Neural progenitor cell (in vitro differentiated cells): ENCODE measurements at regions not wholly inside any gene's neighbourhood (a gene's known extent, or its start where the extent isn't known, plus 50 kb on each side); places are given as distances from the start of the nearest gene placed in this dataset.

ENCODE experiments used
- DNase-seq: peaks from one replicate; pipeline ENCODE4 v3.0.0-alpha.2; 2016; ENCODE audit warnings: low spot score
- H2AFZ ChIP-seq: fragments of 200-600 bp; sonication (generic); replicated peaks from 2 replicates; pipeline ENCODE4 v1.6.1; 2016; ENCODE audit warnings: antibody characterized with exemption
- H3F3A ChIP-seq: fragments of 200-600 bp; sonication (generic); 2 replicates; pipeline ENCODE4 v1.6.1; 2016; ENCODE audit warnings: antibody characterized with exemption, low read depth
- H3K27ac ChIP-seq: fragments of 200-600 bp; sonication (generic); 2 replicates; pipeline ENCODE4 v1.5.1; 2016; ENCODE audit warnings: mild to moderate bottlenecking
- H3K27me3 ChIP-seq: fragments of 200-600 bp; sonication (generic); 2 replicates; pipeline ENCODE4 v1.6.1; 2016; ENCODE audit warnings: mild to moderate bottlenecking, moderate library complexity
- H3K36me3 ChIP-seq: fragments of 200-600 bp; sonication (generic); 2 replicates; pipeline ENCODE4 v1.5.1; 2016
- H3K4me1 ChIP-seq: fragments of 200-600 bp; sonication (generic); 2 replicates; pipeline ENCODE4 v1.6.1; 2016; ENCODE audit warnings: mixed run types
- H3K4me2 ChIP-seq: fragments of 200-600 bp; sonication (generic); 2 replicates; pipeline ENCODE4 v1.6.1; 2016
- H3K4me3 ChIP-seq: fragments of 200-600 bp; sonication (generic); 2 replicates; pipeline ENCODE4 v1.5.1; 2016
- H3K79me2 ChIP-seq: fragments of 200-600 bp; sonication (generic); 2 replicates; pipeline ENCODE4 v1.6.1; 2016; ENCODE audit warnings: low read depth
- H3K9ac ChIP-seq: fragments of 200-600 bp; sonication (generic); 2 replicates; pipeline ENCODE4 v1.6.1; 2016
- H3K9me3 ChIP-seq: fragments of 200-600 bp; sonication (generic); 2 replicates; pipeline ENCODE4 v1.5.1; 2016; ENCODE audit warnings: low read depth
- H4K20me1 ChIP-seq: fragments of 200-600 bp; sonication (generic); 2 replicates; pipeline ENCODE4 v1.6.1; 2016; ENCODE audit warnings: low read depth
- H3K27ac Mint-ChIP-seq: 3 replicates; pipeline ENCODE4 v1.8.0; 2021; ENCODE audit warnings: mixed read lengths
- H3K27me3 Mint-ChIP-seq: 2 replicates; pipeline ENCODE4 v1.8.0; 2022; ENCODE audit warnings: low read depth, mild to moderate bottlenecking, inconsistent platforms, moderate library complexity, mixed read lengths; ENCODE audit not compliant: insufficient read depth
- H3K36me3 Mint-ChIP-seq: 3 replicates; pipeline ENCODE4 v1.8.0; 2021; ENCODE audit warnings: mixed read lengths
- H3K4me1 Mint-ChIP-seq: 3 replicates; pipeline ENCODE4 v1.8.0; 2021; ENCODE audit warnings: mixed read lengths
- H3K4me3 Mint-ChIP-seq: 3 replicates; pipeline ENCODE4 v1.8.0; 2021; ENCODE audit warnings: mild to moderate bottlenecking, moderate library complexity, mixed read lengths
- H3K9me3 Mint-ChIP-seq: 3 replicates; pipeline ENCODE4 v1.8.0; 2020; ENCODE audit warnings: mixed read lengths
- EZH2 ChIP-seq: fragments of 200-600 bp; sonication (generic); IDR thresholded peaks from 2 replicates; pipeline ENCODE4 v1.6.1; 2017; ENCODE audit warnings: antibody characterized with exemption, mild to moderate bottlenecking, moderate library complexity
- EZH2phosphoT487 ChIP-seq: fragments of 200-600 bp; sonication (generic); IDR thresholded peaks from 2 replicates; pipeline ENCODE4 v1.6.1; 2017; ENCODE audit warnings: antibody characterized with exemption
- TF ChIP-seq, protein P1 (sequence below): fragments of 200-600 bp; sonication (generic); IDR thresholded peaks from 2 replicates; pipeline ENCODE4 v1.5.1; 2017; ENCODE audit warnings: antibody characterized with exemption, mild to moderate bottlenecking

DNA sequence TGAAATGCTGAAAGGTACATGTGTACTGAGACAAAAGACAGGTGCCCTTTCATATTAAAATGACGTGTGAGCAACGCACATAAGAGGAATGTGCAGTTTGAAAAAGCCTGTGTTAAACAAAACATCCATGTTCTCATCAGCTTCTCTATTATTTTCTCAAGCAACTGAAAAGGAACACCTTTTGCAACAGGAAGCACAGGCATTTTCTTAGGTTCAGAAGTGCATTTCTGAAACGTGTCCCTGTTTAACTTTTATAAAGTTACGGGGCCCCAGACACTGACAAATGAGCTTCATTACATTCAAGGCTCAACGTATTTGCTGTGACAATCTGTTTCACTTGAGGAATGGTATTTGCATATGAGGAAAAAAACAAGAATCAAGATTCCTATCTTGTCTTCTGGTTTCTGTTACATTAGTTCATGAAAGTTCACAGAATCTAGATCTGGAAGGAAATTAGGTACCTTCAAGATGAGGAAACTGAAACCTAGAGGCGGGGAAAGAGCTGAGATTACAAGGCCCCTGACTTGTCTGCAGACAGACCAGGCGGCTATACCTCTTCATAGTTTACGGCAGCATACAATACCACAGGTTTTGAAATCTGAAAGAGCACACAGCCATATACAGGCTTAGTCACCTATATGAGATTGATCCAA, 431.7 kb downstream of the KLF12 start:
- peaks cover 31% of the 10 kb centered on the region for H3K4me1 ChIP-seq
- TF ChIP-seq, protein P1, sequence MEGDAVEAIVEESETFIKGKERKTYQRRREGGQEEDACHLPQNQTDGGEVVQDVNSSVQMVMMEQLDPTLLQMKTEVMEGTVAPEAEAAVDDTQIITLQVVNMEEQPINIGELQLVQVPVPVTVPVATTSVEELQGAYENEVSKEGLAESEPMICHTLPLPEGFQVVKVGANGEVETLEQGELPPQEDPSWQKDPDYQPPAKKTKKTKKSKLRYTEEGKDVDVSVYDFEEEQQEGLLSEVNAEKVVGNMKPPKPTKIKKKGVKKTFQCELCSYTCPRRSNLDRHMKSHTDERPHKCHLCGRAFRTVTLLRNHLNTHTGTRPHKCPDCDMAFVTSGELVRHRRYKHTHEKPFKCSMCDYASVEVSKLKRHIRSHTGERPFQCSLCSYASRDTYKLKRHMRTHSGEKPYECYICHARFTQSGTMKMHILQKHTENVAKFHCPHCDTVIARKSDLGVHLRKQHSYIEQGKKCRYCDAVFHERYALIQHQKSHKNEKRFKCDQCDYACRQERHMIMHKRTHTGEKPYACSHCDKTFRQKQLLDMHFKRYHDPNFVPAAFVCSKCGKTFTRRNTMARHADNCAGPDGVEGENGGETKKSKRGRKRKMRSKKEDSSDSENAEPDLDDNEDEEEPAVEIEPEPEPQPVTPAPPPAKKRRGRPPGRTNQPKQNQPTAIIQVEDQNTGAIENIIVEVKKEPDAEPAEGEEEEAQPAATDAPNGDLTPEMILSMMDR, result no peak
- TF ChIP-seq EZH2, result no peak
- no peak for TF ChIP-seq EZH2phosphoT487
- Mint-ChIP-seq H3K36me3 (peaks cover 13% of the 10 kb centered on the region), H3K4me3 (no peak overlapping the region), H3K9me3 (no peaks in the 10 kb centered on the region), H3K27me3 (no peaks in the 10 kb centered on the region), H3K4me1 (peaks cover 4% of the 10 kb centered on the region), H3K27ac (no peak overlapping the region)
- no peaks in the 10 kb centered on the region for H4K20me1 ChIP-seq
- H3K9me3 ChIP-seq, result no peaks in the 10 kb centered on the region
- H3K36me3 ChIP-seq, result no peaks in the 10 kb centered on the region
- H3K79me2 ChIP-seq, result no peaks in the 10 kb centered on the region
- H2AFZ ChIP-seq, result no peak overlapping the region
- H3K9ac ChIP-seq, result no peak overlapping the region
- H3F3A ChIP-seq, result no peaks in the 10 kb centered on the region
- no peak overlapping the region for H3K4me3 ChIP-seq
- peak overlapping the region; percentile 24 for H3K4me2 ChIP-seq
- H3K27me3 ChIP-seq, result no peaks in the 10 kb centered on the region
- no peak for DNase-seq
- H3K27ac ChIP-seq, result no peak overlapping the region

DNA sequence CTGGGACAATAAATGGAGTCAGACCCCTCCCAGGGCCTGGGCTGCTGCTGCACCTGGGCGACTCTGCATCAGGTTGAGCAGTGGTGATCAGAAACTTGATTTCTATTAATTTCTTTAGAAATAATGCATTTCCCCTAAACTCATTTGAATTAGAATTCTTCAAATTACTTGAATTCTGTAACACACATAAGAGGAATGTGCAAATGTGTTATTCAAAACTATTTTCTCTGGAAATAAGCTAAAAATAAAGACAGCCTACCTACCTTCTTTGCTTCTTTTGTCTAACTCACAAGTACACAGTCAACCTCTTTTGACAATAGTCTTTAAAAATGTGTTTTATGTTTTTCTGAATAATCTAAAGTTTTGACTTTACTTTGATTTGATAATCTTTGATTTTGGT, 433.0 kb downstream of the KLF12 start:
- Histone ChIP-seq H3F3A (peaks cover 4% of the 10 kb centered on the region), H3K4me2 (no peak overlapping the region), H3K4me3 (no peak overlapping the region), H3K36me3 (no peaks in the 10 kb centered on the region), H3K27me3 (no peaks in the 10 kb centered on the region), H3K9ac (no peak overlapping the region), H4K20me1 (no peaks in the 10 kb centered on the region), H3K4me1 (peaks cover 35% of the 10 kb centered on the region), H2AFZ (no peak overlapping the region), H3K27ac (no peak overlapping the region), H3K9me3 (no peaks in the 10 kb centered on the region), H3K79me2 (no peaks in the 10 kb centered on the region)
- DNase-seq, result no peak
- no peaks in the 10 kb centered on the region for H3K9me3 Mint-ChIP-seq
- no peak overlapping the region for H3K27ac Mint-ChIP-seq
- peaks cover 6% of the 10 kb centered on the region for H3K4me1 Mint-ChIP-seq
- TF ChIP-seq EZH2, result no peak
- no peak for TF ChIP-seq EZH2phosphoT487
- TF ChIP-seq, protein P1, result no peak
- H3K4me3 Mint-ChIP-seq, result no peak overlapping the region
- H3K27me3 Mint-ChIP-seq, result no peaks in the 10 kb centered on the region
- peaks cover 13% of the 10 kb centered on the region for H3K36me3 Mint-ChIP-seq

DNA sequence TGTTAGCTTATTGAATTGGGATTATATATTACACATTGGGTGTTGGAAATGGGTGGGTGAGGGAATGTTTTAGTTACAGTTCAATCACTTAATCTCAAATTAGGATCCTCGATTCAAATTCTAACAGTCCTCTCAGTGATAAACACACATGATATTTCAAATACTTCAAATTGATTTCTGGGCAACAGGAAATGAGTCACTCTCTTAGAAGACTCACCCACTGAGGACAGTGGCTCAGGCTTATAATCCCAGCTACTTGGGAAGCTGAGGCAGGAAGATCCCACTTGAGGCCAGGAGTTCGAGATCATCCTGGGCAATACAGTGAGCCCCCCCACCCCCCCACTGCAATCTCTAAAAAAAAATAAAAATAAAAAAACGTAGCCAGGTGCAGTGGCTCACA, 435.3 kb downstream of the KLF12 start:
- H3K36me3 Mint-ChIP-seq, result peaks cover 23% of the 10 kb centered on the region
- no peaks in the 10 kb centered on the region for H3K9me3 Mint-ChIP-seq

More for the DNA sequence above, 435.3 kb downstream of the KLF12 start:
- no peak overlapping the region for H3K27ac ChIP-seq
- no peak overlapping the region for H3K4me3 ChIP-seq
- H3K27me3 ChIP-seq, result no peaks in the 10 kb centered on the region
- no peaks in the 10 kb centered on the region for H3K36me3 ChIP-seq
- H3K27me3 Mint-ChIP-seq, result peaks cover 2% of the 10 kb centered on the region
- TF ChIP-seq EZH2 (no peak), EZH2phosphoT487 (no peak)
- TF ChIP-seq, protein P1, result no peak
- no peak overlapping the region for H3K27ac Mint-ChIP-seq
- H3K9me3 ChIP-seq, result no peaks in the 10 kb centered on the region
- H3K4me1 ChIP-seq, result peaks cover 35% of the 10 kb centered on the region
- H3K4me3 Mint-ChIP-seq, result no peak overlapping the region
- H3K9ac ChIP-seq, result no peak overlapping the region
- H4K20me1 ChIP-seq, result no peaks in the 10 kb centered on the region
- H3K79me2 ChIP-seq, result no peaks in the 10 kb centered on the region
- peaks cover 6% of the 10 kb centered on the region for H3K4me1 Mint-ChIP-seq
- DNase-seq, result no peak
- no peak overlapping the region for H3K4me2 ChIP-seq
- peaks cover 4% of the 10 kb centered on the region for H3F3A ChIP-seq
- no peak overlapping the region for H2AFZ ChIP-seq
